Natural killer cell treated with Interleukin-12 subunit alpha and Interleukin-12 subunit beta and Interleukin-15 and Interleukin-18, amount 100 ng/mL, for 72 hours (primary cell): ENCODE measurements at regions not wholly inside any gene's neighbourhood (a gene's known extent, or its start where the extent isn't known, plus 50 kb on each side); places are given as distances from the start of the nearest gene placed in this dataset.

Experiments
- ATAC-seq, 2 donors: fragments of 150-1000 bp; cut with Tn5 transposase in 1 of 2; sonication (Bioruptor Pico), chemical (Tn5 transposase) in 1 of 2; 2 replicates each; pipeline ENCODE4 v1.10.0; 2021
- DNase-seq: peaks from one replicate; pipeline ENCODE4 v3.0.0; 2022; ENCODE audit warnings: low spot score
- H3K27ac Mint-ChIP-seq, 2 donors: 1 replicate in 1 of 2; 2 replicates in 1 of 2; pipeline ENCODE4 v1.8.0; 2022; ENCODE audit warnings: mixed read lengths in 2 of 2, mild to moderate bottlenecking in 1 of 2, moderate library complexity in 1 of 2
- H3K27me3 Mint-ChIP-seq, 2 donors: 1 replicate in 1 of 2; 2 replicates in 1 of 2; pipeline ENCODE4 v1.8.0; 2022; ENCODE audit warnings: mixed read lengths in 2 of 2
- H3K36me3 Mint-ChIP-seq: one replicate; pipeline ENCODE4 v1.8.0; 2022; ENCODE audit warnings: mixed read lengths
- H3K4me1 Mint-ChIP-seq, 2 donors: 1 replicate in 1 of 2; 2 replicates in 1 of 2; pipeline ENCODE4 v1.8.0; 2022; ENCODE audit warnings: low read depth in 2 of 2, mixed read lengths in 2 of 2, mild to moderate bottlenecking in 1 of 2
- H3K4me3 Mint-ChIP-seq: one replicate; pipeline ENCODE4 v1.8.0; 2022; ENCODE audit warnings: mixed read lengths
- H3K9me3 Mint-ChIP-seq: 2 replicates; pipeline ENCODE4 v1.8.0; 2022; ENCODE audit warnings: mixed read lengths

DNA sequence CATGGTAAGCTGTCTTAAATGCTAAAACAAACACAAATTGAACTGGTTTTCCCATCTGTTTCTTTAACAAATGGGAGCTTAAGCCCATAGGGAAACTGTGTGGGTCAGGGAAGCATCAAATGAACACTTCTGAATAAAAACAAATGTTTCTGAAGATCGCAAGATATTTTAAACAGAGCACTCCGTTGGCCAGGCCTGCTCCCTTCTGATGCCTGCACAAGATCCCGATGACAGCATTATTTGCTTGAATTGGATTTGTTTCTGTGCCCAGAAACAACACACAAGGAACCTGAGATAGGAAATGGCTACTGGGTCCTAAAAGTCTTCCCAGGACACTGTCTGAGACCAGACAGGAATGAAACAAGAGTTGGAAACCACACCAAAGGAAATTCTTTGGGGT lies 425.8 kb upstream of the ZFHX3 start:
- no peak for ATAC-seq
- no peaks in the 10 kb centered on the region for H3K4me1 Mint-ChIP-seq
- peaks cover 0 to 5% of the 10 kb centered on the region in 2 donors for H3K27me3 Mint-ChIP-seq
- peaks cover 3% of the 10 kb centered on the region for H3K9me3 Mint-ChIP-seq
- no peak overlapping the region for H3K27ac Mint-ChIP-seq
- H3K4me3 Mint-ChIP-seq: no peak overlapping the region
- DNase-seq: no peak
- no peaks in the 10 kb centered on the region for H3K36me3 Mint-ChIP-seq

DNA sequence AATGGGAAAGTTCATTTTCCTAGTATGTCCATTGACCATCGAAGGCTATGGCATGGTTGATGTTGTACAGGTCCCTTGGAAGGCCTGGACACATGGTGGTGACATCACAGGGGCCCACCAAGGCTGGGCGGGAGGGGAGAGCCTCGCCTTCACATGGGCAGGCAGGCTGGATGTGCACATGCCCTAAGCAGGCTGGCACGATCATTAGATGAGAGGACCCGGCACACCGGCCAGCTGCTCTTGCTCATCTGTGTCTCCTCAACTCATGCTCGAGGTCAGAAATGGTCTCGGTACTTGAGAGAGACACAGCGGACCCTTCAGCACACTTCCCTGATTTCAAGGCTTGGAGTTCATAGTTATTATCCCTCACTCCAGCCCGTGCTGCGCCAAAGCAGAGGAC lies 416.9 kb upstream of the ZFHX3 start:
- no peak overlapping the region for H3K27ac Mint-ChIP-seq
- no peak for ATAC-seq
- no peak for DNase-seq
- H3K9me3 Mint-ChIP-seq: no peaks in the 10 kb centered on the region
- no peaks in the 10 kb centered on the region for H3K36me3 Mint-ChIP-seq
- peaks cover 0 to 2% of the 10 kb centered on the region in 2 donors for H3K27me3 Mint-ChIP-seq
- no peak overlapping the region for H3K4me3 Mint-ChIP-seq
- H3K4me1 Mint-ChIP-seq: peaks cover 0 to 2% of the 10 kb centered on the region in 2 donors

DNA sequence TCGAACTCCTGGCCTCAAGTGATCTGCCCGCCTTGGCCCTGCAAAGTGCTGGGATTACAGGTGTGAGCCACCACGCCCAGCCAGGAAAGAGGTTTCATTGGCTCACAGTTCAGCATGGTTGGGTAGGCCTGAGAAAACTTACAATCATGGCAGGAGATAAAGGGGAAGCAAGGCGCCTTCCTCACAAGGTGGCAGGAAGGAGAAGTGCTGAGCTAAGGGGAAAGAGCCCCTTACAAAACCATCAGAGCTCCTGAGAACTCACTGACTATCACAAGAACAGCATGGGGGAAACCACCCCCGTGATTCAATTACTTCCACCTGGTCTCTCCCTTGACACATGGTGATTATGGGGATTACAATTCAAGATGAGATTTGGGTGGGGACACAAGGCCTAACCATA lies 411.7 kb upstream of the ZFHX3 start:
- ATAC-seq: no peak
- Mint-ChIP-seq H3K36me3 (no peaks in the 10 kb centered on the region), H3K4me3 (no peak overlapping the region), H3K4me1 (peaks cover 0 to 2% of the 10 kb centered on the region in 2 donors), H3K27me3 (no peaks in the 10 kb centered on the region), H3K9me3 (no peaks in the 10 kb centered on the region), H3K27ac (no peak overlapping the region)
- DNase-seq: no peak

DNA sequence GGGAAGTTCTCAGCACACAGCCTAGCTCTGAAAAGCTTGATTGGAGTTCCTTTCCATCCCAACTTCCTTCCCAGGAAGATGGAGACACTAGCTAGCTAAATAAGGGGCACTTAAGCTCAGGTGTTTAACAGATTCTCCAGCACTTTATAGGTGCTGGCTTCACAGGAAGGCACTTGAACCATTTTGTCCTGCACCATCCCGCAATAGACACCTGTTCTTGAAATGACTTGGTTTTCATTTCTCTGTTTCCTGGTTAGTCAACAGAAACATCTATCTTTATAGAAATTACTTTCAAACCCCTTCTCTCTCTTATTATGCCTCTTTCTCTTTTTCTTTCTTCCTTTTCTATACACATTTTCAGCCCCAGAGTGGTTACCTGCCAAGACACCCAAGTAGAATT lies 409.9 kb upstream of the ZFHX3 start:
- H3K9me3 Mint-ChIP-seq: no peaks in the 10 kb centered on the region
- H3K36me3 Mint-ChIP-seq: no peaks in the 10 kb centered on the region
- no peak for ATAC-seq
- H3K4me3 Mint-ChIP-seq: no peak overlapping the region
- no peaks in the 10 kb centered on the region for H3K4me1 Mint-ChIP-seq
- H3K27me3 Mint-ChIP-seq: no peaks in the 10 kb centered on the region
- H3K27ac Mint-ChIP-seq: no peak overlapping the region
- DNase-seq: no peak

DNA sequence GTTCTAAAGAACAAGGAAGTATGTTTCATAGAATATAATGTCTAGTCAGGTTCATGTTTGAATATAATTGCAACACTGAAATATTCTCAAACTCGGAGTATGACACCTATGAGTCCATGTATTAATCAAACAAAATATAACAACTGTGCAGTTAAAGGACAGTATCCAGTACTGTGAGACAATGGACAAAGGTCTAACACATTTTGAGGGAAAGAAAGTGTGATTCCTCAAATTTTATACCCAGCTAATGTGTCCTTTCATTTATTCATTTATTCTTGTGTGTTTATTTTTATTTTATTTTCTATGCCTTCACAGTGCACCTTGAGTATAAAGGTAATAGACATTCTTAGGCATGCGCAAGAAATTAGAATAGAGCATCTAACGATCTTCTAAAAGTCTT lies 401.0 kb upstream of the ZFHX3 start:
- no peaks in the 10 kb centered on the region for H3K4me1 Mint-ChIP-seq
- H3K9me3 Mint-ChIP-seq: peaks cover 13% of the 10 kb centered on the region
- ATAC-seq: no peak
- no peak overlapping the region for H3K27ac Mint-ChIP-seq
- H3K27me3 Mint-ChIP-seq: peaks cover 0 to 2% of the 10 kb centered on the region in 2 donors
- H3K36me3 Mint-ChIP-seq: peaks cover 8% of the 10 kb centered on the region
- DNase-seq: no peak
- H3K4me3 Mint-ChIP-seq: no peak overlapping the region

DNA sequence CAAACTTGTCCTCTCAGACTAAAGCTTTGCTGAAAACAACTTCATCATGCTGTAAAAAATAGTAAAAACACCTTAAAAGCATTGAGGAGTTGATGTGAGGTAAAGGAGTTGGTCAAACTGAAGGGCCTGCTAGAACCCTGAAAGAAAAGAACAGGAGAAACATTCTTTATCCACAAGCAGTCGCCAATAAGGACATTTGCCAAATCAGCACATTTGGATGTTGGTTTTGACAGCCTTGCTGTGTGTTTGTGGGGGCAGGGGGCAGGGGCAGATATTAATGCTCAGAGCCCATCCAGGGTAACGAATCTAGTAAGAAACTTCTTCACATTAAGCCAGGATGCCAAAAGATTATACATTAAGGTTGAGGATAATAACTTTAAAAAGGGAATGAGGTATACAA lies 399.9 kb upstream of the ZFHX3 start:
- no peak for ATAC-seq
- H3K4me1 Mint-ChIP-seq: no peaks in the 10 kb centered on the region
- H3K27ac Mint-ChIP-seq: no peak overlapping the region
- H3K36me3 Mint-ChIP-seq: peaks cover 8% of the 10 kb centered on the region
- H3K4me3 Mint-ChIP-seq: no peak overlapping the region
- peaks cover 13% of the 10 kb centered on the region for H3K9me3 Mint-ChIP-seq
- DNase-seq: no peak
- H3K27me3 Mint-ChIP-seq: peaks cover 0 to 2% of the 10 kb centered on the region in 2 donors

DNA sequence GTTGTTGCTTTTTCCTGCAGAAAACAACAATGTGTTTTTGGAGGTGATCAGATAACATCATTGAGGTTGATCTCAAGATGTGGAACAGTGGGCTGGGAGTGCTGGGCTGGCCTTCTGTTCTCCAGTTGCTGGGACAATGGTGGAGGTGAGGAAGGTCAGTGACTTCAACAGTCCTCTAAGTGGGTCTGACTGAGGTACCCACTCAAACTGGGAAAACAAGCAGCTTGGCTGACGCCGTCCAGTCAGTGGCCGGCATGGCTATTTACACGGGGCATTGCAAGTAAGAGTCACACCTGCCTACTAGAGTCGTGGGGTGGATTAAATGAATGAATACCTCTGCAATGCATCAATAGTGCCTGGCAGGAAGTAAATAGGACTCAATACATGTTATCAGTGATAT lies 386.7 kb upstream of the ZFHX3 start:
- H3K9me3 Mint-ChIP-seq: no peaks in the 10 kb centered on the region
- no peaks in the 10 kb centered on the region for H3K4me1 Mint-ChIP-seq
- peaks cover 0 to 3% of the 10 kb centered on the region in 2 donors for H3K27me3 Mint-ChIP-seq
- H3K27ac Mint-ChIP-seq: no peak overlapping the region
- no peak for ATAC-seq
- no peak for DNase-seq
- H3K36me3 Mint-ChIP-seq: no peaks in the 10 kb centered on the region
- H3K4me3 Mint-ChIP-seq: no peak overlapping the region

DNA sequence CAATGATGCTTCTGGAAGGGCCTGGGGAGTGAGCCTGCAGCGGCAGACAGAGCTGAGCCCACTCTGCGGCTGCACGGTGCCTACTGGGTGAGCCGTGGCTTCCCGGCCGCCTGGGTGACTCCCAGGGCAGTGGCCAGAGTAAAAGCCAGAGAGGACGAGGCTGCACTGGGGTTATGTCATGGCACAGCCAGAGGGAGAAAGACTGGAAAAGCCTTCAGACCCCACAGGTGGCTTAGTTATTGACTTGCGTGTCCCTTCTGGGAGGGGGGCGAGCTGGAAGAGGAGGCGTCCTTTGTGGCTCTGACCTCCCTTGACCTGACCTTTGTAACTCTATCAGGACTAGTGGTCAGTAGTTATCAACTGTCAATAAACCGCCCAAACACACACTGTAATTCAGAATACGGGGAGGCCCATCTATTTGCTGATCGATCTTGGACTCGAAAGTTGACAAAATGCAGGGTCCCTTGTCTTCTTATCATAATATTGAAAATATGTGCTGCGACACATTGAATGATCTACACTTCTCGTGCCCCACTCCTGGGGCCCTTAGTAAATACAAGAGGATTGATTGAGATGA lies 385.9 kb upstream of the ZFHX3 start:
- H3K27me3 Mint-ChIP-seq: peaks cover 0 to 3% of the 10 kb centered on the region in 2 donors
- DNase-seq (no peak), ATAC-seq (peak; percentile 13 to 15)
- no peaks in the 10 kb centered on the region for H3K9me3 Mint-ChIP-seq
- H3K4me1 Mint-ChIP-seq: no peaks in the 10 kb centered on the region
- no peak overlapping the region for H3K27ac Mint-ChIP-seq
- no peak overlapping the region for H3K4me3 Mint-ChIP-seq
- H3K36me3 Mint-ChIP-seq: no peaks in the 10 kb centered on the region

DNA sequence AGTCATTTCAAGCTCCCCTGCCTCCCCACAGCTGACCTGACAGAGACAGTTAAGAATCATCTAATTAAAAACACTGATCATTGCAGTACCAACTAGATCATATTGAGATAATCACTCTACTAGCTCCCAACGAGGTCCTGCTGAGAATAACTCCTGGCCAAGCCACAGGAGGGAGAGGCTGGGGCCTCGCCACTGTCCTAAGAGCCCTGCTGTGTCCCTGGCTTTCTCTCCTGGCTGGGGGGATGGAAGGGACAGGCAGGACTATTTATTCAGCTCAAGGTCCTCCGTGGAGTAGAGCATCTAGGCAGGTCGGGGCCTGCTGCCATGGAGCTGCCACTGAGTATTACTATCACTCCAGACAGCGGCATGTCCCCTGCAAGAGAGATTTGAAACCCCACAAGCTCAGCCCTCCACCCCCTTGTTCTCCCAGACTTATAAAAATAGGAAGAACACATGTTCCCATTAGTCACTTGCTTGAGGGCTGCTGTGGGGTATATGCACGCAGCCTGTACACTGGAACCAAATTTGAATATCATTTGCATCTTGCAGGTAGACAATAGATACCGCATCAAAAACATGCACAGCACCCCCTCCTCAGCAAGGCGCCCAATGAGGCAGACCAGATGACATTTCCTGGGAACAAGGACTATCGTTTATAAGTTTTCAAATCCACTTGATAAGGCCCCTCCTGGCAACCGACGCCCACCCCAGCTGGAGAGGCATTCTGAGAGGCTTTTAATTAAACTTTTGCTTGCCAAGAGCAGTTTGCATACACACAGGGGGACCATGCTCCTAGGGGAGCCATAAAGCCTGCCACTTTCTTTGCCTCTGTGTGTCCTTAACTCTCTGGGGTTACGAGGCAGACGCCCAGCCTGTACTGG lies 385.2 kb upstream of the ZFHX3 start:
- Mint-ChIP-seq H3K9me3 (no peaks in the 10 kb centered on the region), H3K27ac (no peak overlapping the region), H3K36me3 (no peaks in the 10 kb centered on the region), H3K4me1 (no peaks in the 10 kb centered on the region), H3K27me3 (peaks cover 0 to 1% of the 10 kb centered on the region in 2 donors), H3K4me3 (no peak overlapping the region)
- DNase-seq (no peak), ATAC-seq (peak in 1 of 2 donors; percentile 15)

DNA sequence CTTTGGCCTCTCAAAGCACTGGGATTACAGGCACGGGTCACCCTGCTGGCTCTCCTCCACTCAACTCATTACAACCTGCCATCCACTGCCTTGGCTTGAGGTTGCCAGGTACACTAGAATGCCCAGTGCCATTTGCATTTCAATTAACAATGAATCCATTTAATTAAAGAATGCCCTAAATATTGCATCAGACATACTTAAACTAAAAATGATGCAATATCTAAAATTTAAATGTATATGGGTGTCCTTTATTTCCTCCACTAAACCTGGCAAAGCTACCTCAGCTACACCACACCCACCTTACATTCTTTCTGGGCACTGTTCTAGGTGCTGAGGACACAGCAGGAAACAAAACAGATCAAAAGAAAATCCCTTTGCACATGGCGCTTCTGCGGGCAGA lies 382.2 kb upstream of the ZFHX3 start:
- no peak for ATAC-seq
- Mint-ChIP-seq H3K9me3 (no peaks in the 10 kb centered on the region), H3K4me1 (no peaks in the 10 kb centered on the region), H3K27ac (no peak overlapping the region), H3K36me3 (no peaks in the 10 kb centered on the region), H3K27me3 (peaks cover 0 to 4% of the 10 kb centered on the region in 2 donors), H3K4me3 (no peak overlapping the region)
- DNase-seq: no peak

DNA sequence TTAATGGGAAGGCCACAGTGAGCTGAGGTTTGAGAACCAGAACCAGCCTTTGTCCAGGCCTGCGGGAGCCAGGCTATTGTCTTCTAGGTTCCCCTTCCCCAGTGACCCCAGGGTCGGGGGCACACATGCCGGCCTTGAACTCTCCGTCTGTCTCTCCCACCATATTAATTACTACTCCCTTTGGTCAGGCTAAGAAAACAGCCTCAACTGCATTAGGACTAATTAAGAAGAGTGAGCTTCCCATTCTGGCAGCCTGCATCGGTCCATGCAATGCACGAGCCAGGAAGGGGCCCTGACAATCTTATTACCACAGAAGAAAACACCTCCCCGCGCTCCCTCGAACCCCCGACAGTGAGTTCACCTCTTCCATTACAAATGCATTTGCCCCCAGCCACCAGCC lies 380.2 kb upstream of the ZFHX3 start:
- Mint-ChIP-seq H3K36me3 (no peaks in the 10 kb centered on the region), H3K27me3 (peaks cover 0 to 4% of the 10 kb centered on the region in 2 donors), H3K9me3 (no peaks in the 10 kb centered on the region), H3K27ac (no peak overlapping the region), H3K4me3 (no peak overlapping the region), H3K4me1 (no peaks in the 10 kb centered on the region)
- no peak for ATAC-seq
- no peak for DNase-seq

DNA sequence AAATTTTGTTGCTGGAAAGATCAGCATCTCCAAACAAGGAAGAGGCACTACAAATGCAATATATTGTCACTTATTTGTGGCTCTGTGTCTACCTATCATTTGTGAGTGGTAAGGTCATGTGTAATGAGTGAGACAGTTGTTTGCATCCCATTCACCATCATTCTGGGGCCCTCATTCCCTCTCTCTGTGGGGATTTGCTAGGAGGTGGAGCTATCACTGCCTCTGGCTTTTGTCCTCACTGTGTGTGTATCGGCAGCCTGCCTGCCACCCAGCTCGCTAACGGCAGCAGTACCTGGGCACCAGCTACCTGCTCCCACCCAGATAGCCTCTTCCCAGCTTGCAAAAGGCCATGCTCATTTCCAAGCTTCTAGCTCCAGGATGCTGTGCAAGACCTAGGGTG lies 379.2 kb upstream of the ZFHX3 start:
- Mint-ChIP-seq H3K36me3 (no peaks in the 10 kb centered on the region), H3K27me3 (peaks cover 0 to 11% of the 10 kb centered on the region in 2 donors), H3K4me1 (no peaks in the 10 kb centered on the region), H3K27ac (no peak overlapping the region), H3K9me3 (no peaks in the 10 kb centered on the region), H3K4me3 (no peak overlapping the region)
- ATAC-seq: no peak
- no peak for DNase-seq

DNA sequence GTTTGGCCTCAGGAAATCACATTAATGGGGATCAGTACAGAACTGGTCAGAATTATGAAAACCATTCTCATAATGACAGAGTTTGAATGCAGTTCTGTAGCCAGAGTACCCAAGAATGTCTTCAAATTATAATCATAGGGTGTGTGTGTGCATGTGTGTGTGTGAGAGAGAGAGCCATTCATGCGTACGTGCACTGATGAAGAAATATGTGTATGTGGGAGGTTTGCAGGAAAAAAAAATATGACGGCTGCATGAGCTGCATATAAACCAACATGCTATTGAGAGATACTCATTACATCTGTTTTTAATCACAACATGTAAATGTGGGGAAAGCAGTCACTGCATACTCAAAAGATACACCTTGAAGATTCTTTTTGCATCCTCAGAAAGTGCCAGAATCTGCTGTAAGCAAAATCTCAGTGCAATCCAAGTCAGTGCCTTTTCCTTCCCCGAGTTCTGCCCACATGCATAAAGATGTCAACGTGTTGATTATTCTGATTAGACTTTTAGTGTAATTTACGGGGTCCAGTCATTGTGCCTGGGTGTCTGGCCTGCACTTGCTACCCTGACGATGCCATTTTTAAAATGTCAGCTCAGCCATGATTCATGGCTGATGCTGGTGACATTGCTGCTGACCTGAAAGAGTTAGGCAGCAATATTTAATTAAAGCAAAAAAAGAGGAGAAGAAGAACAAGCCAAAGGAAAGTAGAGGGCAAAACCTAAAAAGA lies 378.7 kb upstream of the ZFHX3 start:
- no peak overlapping the region for H3K27ac Mint-ChIP-seq
- H3K36me3 Mint-ChIP-seq: no peaks in the 10 kb centered on the region
- H3K4me1 Mint-ChIP-seq: no peaks in the 10 kb centered on the region
- H3K9me3 Mint-ChIP-seq: no peaks in the 10 kb centered on the region
- no peak for DNase-seq
- no peak overlapping the region for H3K4me3 Mint-ChIP-seq
- no peak for ATAC-seq
- peaks cover 0 to 11% of the 10 kb centered on the region in 2 donors for H3K27me3 Mint-ChIP-seq

DNA sequence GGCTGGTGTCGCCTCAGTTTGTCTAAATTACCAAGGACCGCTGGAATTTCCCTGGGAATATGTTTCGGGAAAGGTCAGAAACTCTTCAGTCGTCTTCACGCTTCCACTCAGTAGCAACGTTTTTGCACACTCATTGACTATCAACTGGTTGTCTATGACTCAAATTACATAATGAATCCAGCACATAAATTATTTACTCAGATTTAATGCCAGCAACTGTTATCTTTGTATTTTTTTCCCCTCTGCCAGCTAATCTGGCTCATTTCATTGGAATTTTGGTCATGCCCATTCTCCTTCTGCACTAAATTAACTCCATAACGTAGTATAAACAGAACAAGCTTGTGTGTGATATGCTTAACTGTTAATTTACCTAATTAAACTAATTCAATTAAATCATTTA lies 372.7 kb upstream of the ZFHX3 start:
- no peaks in the 10 kb centered on the region for H3K36me3 Mint-ChIP-seq
- no peak overlapping the region for H3K27ac Mint-ChIP-seq
- H3K27me3 Mint-ChIP-seq: peaks cover 0 to 11% of the 10 kb centered on the region in 2 donors
- H3K9me3 Mint-ChIP-seq: no peaks in the 10 kb centered on the region
- ATAC-seq (no peak), DNase-seq (no peak)
- H3K4me3 Mint-ChIP-seq: no peak overlapping the region
- no peaks in the 10 kb centered on the region for H3K4me1 Mint-ChIP-seq
